Suprapubic skin (tissue), 4 donors: ENCODE measurements at regions not wholly inside any gene's neighbourhood (a gene's known extent, or its start where the extent isn't known, plus 50 kb on each side); places are given as distances from the start of the nearest gene placed in this dataset.
"Not testable (repeated sequence)": the region's sequence is repeated elsewhere in the genome, so short reads cannot be mapped to it uniquely, and the experiment has no call there.

Experiments
- DNase-seq, 2 donors: peaks; one replicate each; pipeline ENCODE4 v3.0.0-alpha.2; 2019; ENCODE audit warnings: low spot score in 2 of 2
- H3K27ac ChIP-seq: fragments of 200-600 bp; sonication (generic); one replicate; pipeline ENCODE4 v1.5.1; 2019
- H3K27me3 ChIP-seq: fragments of 200-600 bp; sonication (generic); one replicate; pipeline ENCODE4 v1.5.1; 2019
- H3K36me3 ChIP-seq: fragments of 200-600 bp; sonication (generic); one replicate; pipeline ENCODE4 v1.5.1; 2019
- H3K4me1 ChIP-seq: fragments of 200-600 bp; sonication (generic); one replicate; pipeline ENCODE4 v1.5.1; 2019
- H3K4me3 ChIP-seq: fragments of 200-600 bp; sonication (generic); one replicate; pipeline ENCODE4 v1.5.1; 2019; ENCODE audit warnings: mild to moderate bottlenecking
- H3K9me3 ChIP-seq: fragments of 200-600 bp; sonication (generic); one replicate; pipeline ENCODE4 v1.5.1; 2019
- CTCF ChIP-seq, 2 donors: fragments of 200-600 bp in 1 of 2; fragments of 450-650 bp in 1 of 2; sonication (generic) in 1 of 2; IDR thresholded peaks; one replicate each; pipeline ENCODE4 v1.5.1; 2016 to 2019; ENCODE audit warnings: antibody characterized with exemption in 2 of 2, mild to moderate bottlenecking in 1 of 2, moderate library complexity in 1 of 2
- EP300 ChIP-seq: sonication (generic); formaldehyde crosslinking; IDR thresholded peaks from one replicate; pipeline ENCODE4 v1.6.1; 2017; ENCODE audit warnings: antibody characterized with exemption
- POLR2A ChIP-seq, 2 donors: fragments of 450-650 bp; IDR thresholded peaks; one replicate each; pipeline ENCODE4 v1.6.1; 2017; ENCODE audit warnings: antibody characterized with exemption in 2 of 2, mild to moderate bottlenecking in 2 of 2, moderate library complexity in 2 of 2
- POLR2AphosphoS5 ChIP-seq, 3 donors: sonication (generic); formaldehyde crosslinking; IDR thresholded peaks; one replicate each; pipeline ENCODE4 v1.6.1; 2017; ENCODE audit warnings: antibody characterized with exemption in 3 of 3
- WGBS: methylation state at CpG from one replicate; pipeline ENCODE4 v1.1.5; 2018; 5-methylcytosine and 5-hydroxymethylcytosine counted together

- no peak for TF ChIP-seq CTCF (IDR thresholded peaks at IDR 0.05)
- no peak for TF ChIP-seq POLR2A (IDR thresholded peaks at IDR 0.05)
Observed at GRCh38 chr1:185431612-185432011, 114.6 kb upstream of the IVNS1ABP start.

GRCh38 chr1:185429668-185430067 lies 112.6 kb upstream of the IVNS1ABP start:
- H3K36me3 ChIP-seq, DNase-seq, H3K27ac ChIP-seq, H3K4me3 ChIP-seq, H3K27me3 ChIP-seq, H3K9me3 ChIP-seq: not testable (repeated sequence)
- 91% methylated on average over 1 of the region's 1 CpG for WGBS
- H3K4me1 ChIP-seq: peaks cover 12% of the 10 kb centered on the region

More at GRCh38 chr1:185431612-185432011, 114.6 kb upstream of the IVNS1ABP start:
- DNase-seq: no peak
- WGBS: 88% methylated on average over 5 of the region's 5 CpGs
- Histone ChIP-seq H3K4me1 (peaks cover 12% of the 10 kb centered on the region), H3K4me3 (no peak overlapping the region), H3K36me3 (no peaks in the 10 kb centered on the region), H3K9me3 (no peaks in the 10 kb centered on the region), H3K27me3 (no peaks in the 10 kb centered on the region), H3K27ac (no peak overlapping the region)

GRCh38 chr1:185427776-185428175 lies 110.7 kb upstream of the IVNS1ABP start:
- WGBS: 53% methylated on average over 3 of the region's 3 CpGs
- H3K27ac ChIP-seq: peak overlapping the region; percentile 57
- peaks cover 12% of the 10 kb centered on the region for H3K4me1 ChIP-seq
- H3K36me3 ChIP-seq: no peaks in the 10 kb centered on the region
- TF ChIP-seq POLR2AphosphoS5 (IDR thresholded peaks at IDR 0.05): no peak
- TF ChIP-seq CTCF (IDR thresholded peaks at IDR 0.05): no peak
- no peak overlapping the region for H3K4me3 ChIP-seq
- H3K27me3 ChIP-seq: no peaks in the 10 kb centered on the region
- no peak for DNase-seq
- no peaks in the 10 kb centered on the region for H3K9me3 ChIP-seq

GRCh38 chr1:185427264-185427663 lies 110.2 kb upstream of the IVNS1ABP start:
- Histone ChIP-seq H3K27me3 (no peaks in the 10 kb centered on the region), H3K4me3 (no peak overlapping the region), H3K4me1 (peaks cover 12% of the 10 kb centered on the region), H3K27ac (peak overlapping the region; percentile 57), H3K9me3 (no peaks in the 10 kb centered on the region), H3K36me3 (no peaks in the 10 kb centered on the region)
- TF ChIP-seq POLR2AphosphoS5 (IDR thresholded peaks at IDR 0.05) (no peak), POLR2A (IDR thresholded peaks at IDR 0.05) (no peak), CTCF (IDR thresholded peaks at IDR 0.05) (no peak), EP300 (no peak)
- no peak for DNase-seq
- 21% methylated on average over 2 of the region's 2 CpGs for WGBS

GRCh38 chr1:185426848-185427247 lies 109.8 kb upstream of the IVNS1ABP start:
- DNase-seq: no peak
- H3K4me3 ChIP-seq: no peak overlapping the region
- no peaks in the 10 kb centered on the region for H3K9me3 ChIP-seq
- 40% methylated on average over 5 of the region's 5 CpGs for WGBS
- H3K4me1 ChIP-seq: peaks cover 12% of the 10 kb centered on the region
- H3K27ac ChIP-seq: peak overlapping the region; percentile 57
- no peak for TF ChIP-seq POLR2AphosphoS5 (IDR thresholded peaks at IDR 0.05)
- no peak for TF ChIP-seq POLR2A (IDR thresholded peaks at IDR 0.05)
- no peak for TF ChIP-seq CTCF (IDR thresholded peaks at IDR 0.05)
- TF ChIP-seq EP300: no peak
- no peaks in the 10 kb centered on the region for H3K27me3 ChIP-seq
- H3K36me3 ChIP-seq: no peaks in the 10 kb centered on the region

- Histone ChIP-seq H3K4me3 (no peak overlapping the region), H3K27me3 (no peaks in the 10 kb centered on the region), H3K4me1 (peaks cover 12% of the 10 kb centered on the region), H3K27ac (no peak overlapping the region), H3K9me3 (no peaks in the 10 kb centered on the region), H3K36me3 (no peaks in the 10 kb centered on the region)
- TF ChIP-seq CTCF (IDR thresholded peaks at IDR 0.05): no peak
- no peak for TF ChIP-seq EP300
- TF ChIP-seq POLR2AphosphoS5 (IDR thresholded peaks at IDR 0.05): no peak
- no peak for TF ChIP-seq POLR2A (IDR thresholded peaks at IDR 0.05)
- DNase-seq: no peak
- WGBS: 92% methylated on average over 3 of the region's 3 CpGs
Observed at GRCh38 chr1:185425163-185425562, 108.1 kb upstream of the IVNS1ABP start.
